ENCODE measurements at regions not wholly inside any gene's neighbourhood (a gene's known extent, or its start where the extent isn't known, plus 50 kb on each side); places are given as distances from the start of the nearest gene placed in this dataset.

- TF ChIP-seq EZH2 (IDR thresholded peaks at IDR 0.05; ENCODE audit: insufficient read depth, poor library complexity, severe bottlenecking) (no peak), EZH2phosphoT487 (IDR thresholded peaks at IDR 0.05; ENCODE audit: insufficient read depth, low read depth) (no peak)
Observed at GRCh38 chr16:26666486-26666885, 400.2 kb upstream of the C16orf82 start.
